ENCODE measurements at regions not wholly inside any gene's neighbourhood (a gene's known extent, or its start where the extent isn't known, plus 50 kb on each side); places are given as distances from the start of the nearest gene placed in this dataset.

GRCh38 chr3:21271606-21272016, 479.4 kb downstream of the ZNF385D start:
- Histone ChIP-seq H3K27me3 (ENCODE audit: control insufficient read depth, insufficient read depth, low read length) (no peaks in the 10 kb centered on the region), H3K4me3 (ENCODE audit: insufficient read depth, low read depth, low read length) (no peak overlapping the region), H3K9me1 (ENCODE audit: insufficient read depth, low read length) (no peaks in the 10 kb centered on the region), H2BK5ac (ENCODE audit: low read depth, low read length, poor library complexity, severe bottlenecking) (no peak overlapping the region), H2BK120ac (ENCODE audit: low read depth, low read length) (no peak overlapping the region), H4K20me1 (ENCODE audit: insufficient read depth, low read length) (no peaks in the 10 kb centered on the region), H2AK5ac (ENCODE audit: low read depth, low read length) (no peak overlapping the region), H4K91ac (ENCODE audit: insufficient read depth, low read depth, low read length) (no peak overlapping the region), H3K23ac (ENCODE audit: low read depth, low read length) (no peak overlapping the region), H2BK20ac (ENCODE audit: low read depth, low read length) (no peak overlapping the region), H3K9me3 (ENCODE audit: control insufficient read depth, insufficient read depth, low read length) (peaks cover 6% of the 10 kb centered on the region; the same call in 1 of the 2 replicates), H2AFZ (replicated peaks; ENCODE audit: low read length, poor library complexity) (no peak overlapping the region), H3K18ac (ENCODE audit: low read depth, low read length) (no peak overlapping the region), H3K4me1 (ENCODE audit: control insufficient read depth, insufficient read depth, low read length) (no peaks in the 10 kb centered on the region), H3K4ac (ENCODE audit: low read depth, low read length) (no peak overlapping the region), H3K56ac (ENCODE audit: extremely low read depth, insufficient read depth, low read length) (no peak overlapping the region), H3K27ac (ENCODE audit: insufficient read depth, low read length) (no peak overlapping the region), H2BK15ac (ENCODE audit: low read depth, low read length) (no peak overlapping the region), H3K79me1 (ENCODE audit: low read depth in 1 of 2, low read length in 2 of 2) (no peaks in the 10 kb centered on the region), H3K14ac (replicated peaks; ENCODE audit: low read depth, low read length) (no peak overlapping the region), H3K36me3 (ENCODE audit: control insufficient read depth, insufficient read depth, low read length) (no peaks in the 10 kb centered on the region), H4K5ac (ENCODE audit: low read depth, low read length) (no peak overlapping the region), H3K9ac (ENCODE audit: low read depth, low read length) (no peak overlapping the region), H2AK9ac (replicated peaks; ENCODE audit: low read depth, low read length, poor library complexity) (no peak overlapping the region), H3K4me2 (ENCODE audit: low read depth, low read length) (no peak overlapping the region), H4K8ac (ENCODE audit: low read depth in 2 of 2, low read length in 2 of 2) (no peak overlapping the region)
- intact Hi-C loops (cut with micrococcal nuclease) (no loop called here), dilution Hi-C loops (cut with HindIII; ENCODE audit: low sequenced_read_pairs, unreplicated experiment) (no loop called here), in situ Hi-C loops (cut with MboI; ENCODE audit: low sequenced_read_pairs) (no loop called here)
- 89% methylated on average over 4 of the region's 19 CpGs; no CpG with 5 or more reads in 1 of the 2 experiments for WGBS, 2 experiments (ENCODE audit: extremely low coverage in 2 of 2, insufficient read length in 1 of 2)
- DNase-seq (no peak), ATAC-seq (ENCODE audit: low read depth) (no peak)
- CTCF ChIA-PET = no interaction called here
- TF ChIP-seq FOS (IDR thresholded peaks at IDR 0.05; ENCODE audit: low read depth, low read length) (no peak), RCOR1 (IDR thresholded peaks at IDR 0.05; ENCODE audit: insufficient replicate concordance, low read length) (no peak), MAZ (IDR thresholded peaks at IDR 0.05; ENCODE audit: borderline replicate concordance, low read depth, low read length) (no peak), CEBPB (IDR thresholded peaks at IDR 0.05; ENCODE audit: low read depth, low read length) (no peak), CTCF (conservative IDR thresholded peaks at IDR 0.05; ENCODE audit: low read depth, low read length) (no peak), MAFK (IDR thresholded peaks at IDR 0.05; ENCODE audit: low read depth, low read length) (no peak), MXI1 (IDR thresholded peaks at IDR 0.05; ENCODE audit: borderline replicate concordance, low read depth, low read length) (no peak), RAD21 (IDR thresholded peaks at IDR 0.05; ENCODE audit: low read length) (no peak), POLR2A (IDR thresholded peaks at IDR 0.05; ENCODE audit: low read depth, low read length) (no peak), RFX5 (IDR thresholded peaks at IDR 0.05; ENCODE audit: low read depth, low read length) (no peak), CHD1 (IDR thresholded peaks at IDR 0.05; ENCODE audit: low read depth, low read length) (no peak)
- BruUV-seq (replicated peaks) = no TSS peak
- POLR2A ChIA-PET (ENCODE audit: unreplicated experiment) = no interaction called here
